Neural cell (in vitro differentiated cells): ENCODE measurements at regions not wholly inside any gene's neighbourhood (a gene's known extent, or its start where the extent isn't known, plus 50 kb on each side); places are given as distances from the start of the nearest gene placed in this dataset.

Experiments used
- H2AFZ ChIP-seq: fragments of 200-600, 300-800 bp; sonication (generic), shearing (Covaris generic); 2 replicates; pipeline ENCODE4 v1.6.0; 2014; ENCODE audit warnings: low read depth, mild to moderate bottlenecking, antibody characterized with exemption, low read length, moderate library complexity
- H3F3A ChIP-seq: fragments of 200-600 bp; shearing (Covaris generic); 2 replicates; pipeline ENCODE4 v1.6.1; 2016; ENCODE audit warnings: mild to moderate bottlenecking, moderate library complexity, mixed read lengths, antibody characterized with exemption, low read length; ENCODE audit not compliant: insufficient read depth, poor library complexity, severe bottlenecking
- H3K27ac ChIP-seq: fragments of 200-600, 300-800 bp; sonication (generic), shearing (Covaris generic); 2 replicates; pipeline ENCODE4 v1.5.1; 2014; ENCODE audit warnings: mild to moderate bottlenecking, low read length, moderate library complexity
- H3K27me3 ChIP-seq: fragments of 300-800, 200-600 bp; sonication (generic), shearing (Covaris generic); 2 replicates; pipeline ENCODE4 v1.6.0; 2014; ENCODE audit warnings: mild to moderate bottlenecking, low read depth, low read length, moderate library complexity; ENCODE audit not compliant: insufficient read depth
- H3K36me3 ChIP-seq: fragments of 300-800, 200-600 bp; sonication (generic), shearing (Covaris generic); 2 replicates; pipeline ENCODE4 v1.5.1; 2014; ENCODE audit warnings: mild to moderate bottlenecking, antibody characterized with exemption, low read length, moderate library complexity; ENCODE audit not compliant: insufficient read depth
- H3K4me2 ChIP-seq: fragments of 300-800, 200-600 bp; sonication (generic), shearing (Covaris generic); 2 replicates; pipeline ENCODE4 v1.6.0; 2014; ENCODE audit warnings: mild to moderate bottlenecking, low read length
- H3K4me3 ChIP-seq: fragments of 300-800, 200-600 bp; sonication (generic), shearing (Covaris generic); 2 replicates; pipeline ENCODE4 v1.5.1; 2014; ENCODE audit warnings: mild to moderate bottlenecking, low read length, moderate library complexity
- H3K79me2 ChIP-seq: fragments of 200-600 bp; shearing (Covaris generic); replicated peaks from 2 replicates; pipeline ENCODE4 v1.6.0; 2014; ENCODE audit warnings: mild to moderate bottlenecking, low read length, moderate library complexity; ENCODE audit not compliant: insufficient read depth
- H3K9ac ChIP-seq: fragments of 300-800, 200-600 bp; sonication (generic), shearing (Covaris generic); 2 replicates; pipeline ENCODE4 v1.6.1; 2016; ENCODE audit warnings: mild to moderate bottlenecking, low read length, mixed read lengths
- H3K9me2 ChIP-seq: fragments of 200-600 bp; shearing (Covaris generic); 2 replicates; pipeline ENCODE4 v1.6.1; 2016; ENCODE audit warnings: mild to moderate bottlenecking, low read length, mixed read lengths; ENCODE audit not compliant: insufficient read depth
- H3K9me3 ChIP-seq: fragments of 200-600, 300-800 bp; sonication (generic), shearing (Covaris generic); 2 replicates; pipeline ENCODE4 v1.6.1; 2016; ENCODE audit warnings: mild to moderate bottlenecking, mixed run types, low read length, moderate library complexity, mixed read lengths
- H4K20me1 ChIP-seq: fragments of 200-600 bp; shearing (Covaris generic); 2 replicates; pipeline ENCODE4 v1.6.1; 2016; ENCODE audit warnings: mild to moderate bottlenecking, mixed run types; ENCODE audit not compliant: insufficient read depth
- EP300 ChIP-seq: fragments of 450-650 bp; conservative IDR thresholded peaks from 2 replicates; pipeline ENCODE4 v1.6.1; 2014; ENCODE audit warnings: antibody characterized with exemption, mild to moderate bottlenecking, moderate library complexity; ENCODE audit not compliant: poor library complexity, severe bottlenecking
- EZH2 ChIP-seq: fragments of 200-600, 300-800 bp; shearing (Covaris generic), sonication (generic); IDR thresholded peaks from 2 replicates; pipeline ENCODE4 v1.6.1; 2014; ENCODE audit warnings: antibody characterized with exemption, low read length, borderline replicate concordance, mild to moderate bottlenecking; ENCODE audit not compliant: insufficient read depth, poor library complexity, severe bottlenecking
- MXI1 ChIP-seq: fragments of 450-650 bp; conservative IDR thresholded peaks from 2 replicates; pipeline ENCODE4 v1.6.1; 2014; ENCODE audit warnings: antibody characterized with exemption, mild to moderate bottlenecking; ENCODE audit not compliant: poor library complexity, severe bottlenecking
- POLR2AphosphoS5 ChIP-seq: IDR thresholded peaks from 2 replicates; pipeline ENCODE4 v1.6.1; 2012
- RAD21 ChIP-seq: fragments of 450-650 bp; conservative IDR thresholded peaks from 2 replicates; pipeline ENCODE4 v1.6.1; 2014; ENCODE audit warnings: antibody characterized with exemption, mild to moderate bottlenecking, moderate library complexity
- REST ChIP-seq: IDR thresholded peaks from 2 replicates; pipeline ENCODE4 v1.6.1; 2012; ENCODE audit warnings: borderline replicate concordance
- SMC3 ChIP-seq: fragments of 450-650 bp; conservative IDR thresholded peaks from 2 replicates; pipeline ENCODE4 v1.6.1; 2014; ENCODE audit warnings: antibody characterized with exemption, mild to moderate bottlenecking, moderate library complexity; ENCODE audit not compliant: poor library complexity
- TAF1 ChIP-seq: IDR thresholded peaks from 2 replicates; pipeline ENCODE4 v1.6.1; 2012; ENCODE audit warnings: low read depth
- TF ChIP-seq, protein P1 (sequence below): fragments of 450-650 bp; IDR thresholded peaks from 2 replicates; pipeline ENCODE4 v1.5.1; 2014; ENCODE audit warnings: antibody characterized with exemption, mild to moderate bottlenecking, moderate library complexity; ENCODE audit not compliant: poor library complexity, severe bottlenecking

GRCh38 chr4:116838609-116839008 is 246.8 kb downstream of the TRAM1L1 start:
- Histone ChIP-seq H3K27me3 (no peaks in the 10 kb centered on the region), H3K9ac (no peak overlapping the region), H3K4me2 (no peak overlapping the region), H3K4me3 (no peak overlapping the region), H4K20me1 (no peaks in the 10 kb centered on the region), H3K79me2 (no peaks in the 10 kb centered on the region), H3F3A (no peaks in the 10 kb centered on the region), H3K27ac (no peak overlapping the region), H2AFZ (no peak overlapping the region), H3K9me2 (no peaks in the 10 kb centered on the region), H3K36me3 (no peaks in the 10 kb centered on the region), H3K9me3 (no peaks in the 10 kb centered on the region)
- TF ChIP-seq REST (peak; percentile 40), EZH2 (no peak), SMC3 (no peak), POLR2AphosphoS5 (peak; percentile 92), RAD21 (no peak), EP300 (peak; percentile 99)
- TF ChIP-seq, protein P1, sequence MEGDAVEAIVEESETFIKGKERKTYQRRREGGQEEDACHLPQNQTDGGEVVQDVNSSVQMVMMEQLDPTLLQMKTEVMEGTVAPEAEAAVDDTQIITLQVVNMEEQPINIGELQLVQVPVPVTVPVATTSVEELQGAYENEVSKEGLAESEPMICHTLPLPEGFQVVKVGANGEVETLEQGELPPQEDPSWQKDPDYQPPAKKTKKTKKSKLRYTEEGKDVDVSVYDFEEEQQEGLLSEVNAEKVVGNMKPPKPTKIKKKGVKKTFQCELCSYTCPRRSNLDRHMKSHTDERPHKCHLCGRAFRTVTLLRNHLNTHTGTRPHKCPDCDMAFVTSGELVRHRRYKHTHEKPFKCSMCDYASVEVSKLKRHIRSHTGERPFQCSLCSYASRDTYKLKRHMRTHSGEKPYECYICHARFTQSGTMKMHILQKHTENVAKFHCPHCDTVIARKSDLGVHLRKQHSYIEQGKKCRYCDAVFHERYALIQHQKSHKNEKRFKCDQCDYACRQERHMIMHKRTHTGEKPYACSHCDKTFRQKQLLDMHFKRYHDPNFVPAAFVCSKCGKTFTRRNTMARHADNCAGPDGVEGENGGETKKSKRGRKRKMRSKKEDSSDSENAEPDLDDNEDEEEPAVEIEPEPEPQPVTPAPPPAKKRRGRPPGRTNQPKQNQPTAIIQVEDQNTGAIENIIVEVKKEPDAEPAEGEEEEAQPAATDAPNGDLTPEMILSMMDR = no peak

DNA sequence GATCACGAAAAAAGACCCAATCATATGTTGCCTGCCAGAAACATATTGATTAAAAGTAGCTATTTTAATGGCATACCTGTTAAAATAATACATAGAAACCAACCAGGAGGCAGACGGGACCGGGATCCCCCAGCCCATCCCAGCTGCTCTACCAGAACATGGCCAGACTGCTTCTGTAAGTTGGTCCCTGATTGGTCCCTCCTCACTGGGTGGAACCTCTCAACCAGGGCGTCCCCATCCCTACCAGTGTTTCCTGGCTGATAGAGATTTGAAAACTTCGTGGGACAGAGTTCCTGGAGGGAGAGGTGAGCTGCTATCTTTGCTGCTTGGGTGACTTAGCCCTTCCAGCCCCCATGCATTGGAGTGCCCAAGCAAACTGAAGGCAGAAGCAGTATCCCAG is 256.2 kb downstream of the TRAM1L1 start:
- Histone ChIP-seq H2AFZ (no peak overlapping the region), H3F3A (no peaks in the 10 kb centered on the region), H3K4me2 (no peak overlapping the region), H3K9me2 (no peaks in the 10 kb centered on the region), H4K20me1 (no peaks in the 10 kb centered on the region), H3K36me3 (no peaks in the 10 kb centered on the region), H3K9ac (no peak overlapping the region), H3K79me2 (no peaks in the 10 kb centered on the region), H3K27ac (no peak overlapping the region), H3K27me3 (no peaks in the 10 kb centered on the region), H3K9me3 (no peaks in the 10 kb centered on the region), H3K4me3 (no peak overlapping the region)
- TF ChIP-seq, protein P1 = no peak
- TF ChIP-seq SMC3 (no peak), POLR2AphosphoS5 (no peak), EZH2 (no peak), MXI1 (no peak), EP300 (no peak), TAF1 (no peak), REST (no peak), RAD21 (no peak)
